AG09319 (cell line): ENCODE measurements at regions not wholly inside any gene's neighbourhood (a gene's known extent, or its start where the extent isn't known, plus 50 kb on each side); places are given as distances from the start of the nearest gene placed in this dataset.

ENCODE experiments used
- DNase-seq: peaks from one replicate; pipeline ENCODE4 v3.0.0-alpha.2; 2010; ENCODE audit warnings: low read depth; ENCODE audit errors: extremely low read depth
- CTCF ChIP-seq: IDR thresholded peaks from 2 replicates; pipeline ENCODE4 v1.5.1; 2011; ENCODE audit warnings: low read depth, mild to moderate bottlenecking, inconsistent platforms, low read length, moderate library complexity

DNA sequence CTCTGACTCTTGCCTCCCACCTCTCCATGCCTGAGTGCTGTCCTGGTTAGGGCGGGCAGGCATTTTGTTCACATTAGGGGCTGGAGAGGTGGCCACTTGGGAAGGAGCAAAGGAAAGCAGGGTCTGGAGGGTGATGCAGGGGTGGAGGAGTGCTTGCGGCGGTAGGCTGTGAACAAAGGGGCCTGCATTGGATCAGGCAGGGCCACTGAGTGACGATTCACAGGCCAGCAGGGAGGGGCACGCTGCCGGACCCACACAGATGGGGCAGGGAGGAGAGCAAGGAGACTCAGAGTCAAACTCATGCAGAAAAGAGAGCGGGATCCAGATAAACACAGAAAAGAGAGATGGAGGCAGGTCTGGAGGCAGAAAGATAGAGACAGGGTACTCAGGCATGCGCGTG lies 58.4 kb upstream of the TBX3 start:
- no peak for DNase-seq
- no peak for TF ChIP-seq CTCF

DNA sequence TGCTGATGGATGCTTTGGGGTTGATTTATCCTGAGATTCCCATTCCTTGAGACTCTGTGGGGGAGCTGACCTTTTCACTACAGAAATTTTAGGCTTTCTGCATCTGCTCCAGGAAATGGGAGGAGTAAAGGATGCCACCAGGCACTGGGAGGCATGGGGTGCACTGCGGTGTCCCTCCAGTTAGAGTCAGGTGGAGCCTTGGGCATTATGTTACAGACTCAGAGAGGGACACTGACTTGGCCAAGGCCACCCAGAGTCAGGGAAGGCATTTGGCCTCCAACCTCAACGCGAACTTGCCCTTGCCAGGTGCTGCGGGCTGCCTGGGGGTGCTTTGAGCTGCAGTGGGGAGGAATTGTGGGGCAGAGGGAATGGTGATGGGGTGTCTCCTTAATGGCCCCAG lies 58.0 kb upstream of the TBX3 start:
- no peak for TF ChIP-seq CTCF
- DNase-seq = no peak

- DNase-seq = no peak
- TF ChIP-seq CTCF = no peak
Measured at GRCh38 chr12:114740448-114740847, 56.5 kb upstream of the TBX3 start.

- TF ChIP-seq CTCF = no peak
- no peak for DNase-seq
Measured at GRCh38 chr12:114738460-114739184, 54.6 kb upstream of the TBX3 start.

DNA sequence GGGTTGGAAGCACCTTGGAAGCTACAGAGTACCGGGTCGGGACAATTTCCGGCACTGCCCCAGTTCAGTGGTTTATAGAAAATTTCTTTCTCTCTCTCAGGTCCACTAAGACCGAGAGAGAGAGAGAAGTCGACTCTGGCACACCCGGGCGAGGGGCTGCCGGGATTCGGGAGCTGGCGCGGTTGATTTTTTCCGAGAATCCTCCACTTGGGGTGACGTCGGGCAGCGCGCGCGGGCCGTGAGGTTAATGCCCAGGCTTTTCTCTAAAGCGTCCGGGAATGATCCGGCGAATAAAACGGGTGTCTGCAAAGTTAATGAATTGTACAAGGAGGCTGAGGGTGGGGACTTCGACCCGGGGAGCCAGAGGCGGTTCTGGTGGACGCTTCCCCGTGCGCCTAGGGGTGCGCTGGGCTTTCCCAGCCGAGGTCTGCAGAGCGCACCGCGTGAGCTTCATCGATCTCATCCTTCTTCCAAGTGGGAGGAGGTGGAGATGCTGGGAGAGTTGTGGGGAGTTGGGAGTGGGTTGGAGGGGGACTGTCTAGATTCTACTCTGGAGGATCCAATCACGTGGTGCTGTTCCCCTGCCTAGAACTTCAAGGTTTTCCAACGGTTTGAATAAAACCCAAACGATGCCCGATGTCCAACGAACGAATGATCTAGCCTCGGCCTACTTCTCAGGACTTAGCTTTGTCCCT lies 51.9 kb upstream of the TBX3 start:
- no peak for DNase-seq
- TF ChIP-seq CTCF = no peak

DNA sequence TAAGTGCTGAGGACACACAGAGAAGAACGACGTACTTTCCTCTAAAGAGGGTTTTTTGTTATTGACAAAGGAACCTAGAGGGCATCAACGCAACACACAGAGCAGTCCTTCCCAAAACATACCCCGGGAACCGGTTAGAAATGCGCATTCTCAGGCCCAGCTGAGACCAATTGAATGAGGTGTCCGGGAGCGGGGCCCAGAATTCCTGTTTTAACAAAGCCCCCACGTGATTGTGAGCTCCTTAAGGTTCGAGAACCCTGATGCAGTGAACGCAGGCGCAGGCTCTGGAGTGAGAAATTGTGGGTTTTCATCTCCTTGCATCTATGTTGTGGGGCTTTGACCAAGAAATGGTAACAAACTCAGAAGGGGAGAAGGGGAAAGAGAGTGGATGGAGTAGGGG lies 51.0 kb upstream of the TBX3 start:
- TF ChIP-seq CTCF = no peak
- DNase-seq = no peak

- DNase-seq = no peak
- TF ChIP-seq CTCF = no peak
Measured at GRCh38 chr12:114733919-114734318, 49.9 kb upstream of the TBX3 start.
